WTC11 (cell line): ENCODE measurements at regions not wholly inside any gene's neighbourhood (a gene's known extent, or its start where the extent isn't known, plus 50 kb on each side); places are given as distances from the start of the nearest gene placed in this dataset.

Source experiments
- ATAC-seq: fragments of 200-7000 bp; cut with Tn5 transposase; 2 replicates; pipeline ENCODE4 v1.10.0; 2021; ENCODE audit warnings: mild to moderate bottlenecking, moderate library complexity
- CTCF ChIA-PET: fragments of 300-600 bp; sonication (Branson Sonifier 250); formaldehyde crosslinking; loops from one replicate; lab custom pipeline; 2021; ENCODE audit warnings: antibody characterized with exemption; lab: Charles Lee
- POLR2A ChIA-PET: fragments of 350-600 bp; sonication (Branson Sonifier 250); formaldehyde crosslinking; loops from one replicate; lab custom pipeline; 2021; ENCODE audit warnings: antibody characterized with exemption; lab: Charles Lee
- DNase-seq: peaks from one replicate; pipeline ENCODE4 v3.0.0; 2021; ENCODE audit warnings: low spot score
- H3K27ac Mint-ChIP-seq: 2 replicates; pipeline ENCODE4 v1.8.0; 2021; ENCODE audit warnings: mixed read lengths
- H3K27me3 Mint-ChIP-seq: 2 replicates; pipeline ENCODE4 v1.8.0; 2021; ENCODE audit warnings: low read depth, mild to moderate bottlenecking, moderate library complexity, mixed read lengths
- H3K36me3 Mint-ChIP-seq: 2 replicates; pipeline ENCODE4 v1.8.0; 2021; ENCODE audit warnings: mixed read lengths
- H3K4me1 Mint-ChIP-seq: 2 replicates; pipeline ENCODE4 v1.8.0; 2022; ENCODE audit warnings: mixed read lengths
- H3K4me3 Mint-ChIP-seq: 2 replicates; pipeline ENCODE4 v1.8.0; 2021; ENCODE audit warnings: mild to moderate bottlenecking, moderate library complexity, mixed read lengths
- H3K9me3 Mint-ChIP-seq: 2 replicates; pipeline ENCODE4 v1.8.0; 2021; ENCODE audit warnings: mixed read lengths
- CREM ChIP-seq: sonication (generic); formaldehyde crosslinking; IDR thresholded peaks from 2 replicates; pipeline ENCODE4 v1.8.1; 2022; ENCODE audit warnings: mild to moderate bottlenecking, missing genetic modification reagents, moderate library complexity
- EMX1 ChIP-seq: fragments of 250-450 bp; sonication (Bioruptor Pico); IDR thresholded peaks from 2 replicates; pipeline ENCODE4 v1.8.0; 2021; ENCODE audit warnings: mild to moderate bottlenecking
- FOXJ3 ChIP-seq: sonication (generic); formaldehyde crosslinking; IDR thresholded peaks from 2 replicates; pipeline ENCODE4 v1.9.0; 2021; ENCODE audit warnings: missing genetic modification reagents, mild to moderate bottlenecking, borderline replicate concordance
- FOXK1 ChIP-seq: sonication (generic); formaldehyde crosslinking; IDR thresholded peaks from 2 replicates; pipeline ENCODE4 v1.8.0; 2022; ENCODE audit warnings: mild to moderate bottlenecking, moderate library complexity, missing genetic modification reagents
- GABPB1 ChIP-seq: sonication (generic); formaldehyde crosslinking; IDR thresholded peaks from 2 replicates; pipeline ENCODE4 v1.8.1; 2023; ENCODE audit warnings: mild to moderate bottlenecking, missing genetic modification reagents
- IRF2 ChIP-seq: sonication (generic); formaldehyde crosslinking; IDR thresholded peaks from 2 replicates; pipeline ENCODE4 v1.8.0; 2022; ENCODE audit warnings: low read depth, missing genetic modification reagents, borderline replicate concordance
- MAX ChIP-seq: sonication (generic); formaldehyde crosslinking; IDR thresholded peaks from 2 replicates; pipeline ENCODE4 v1.8.0; 2022; ENCODE audit warnings: mild to moderate bottlenecking, missing genetic modification reagents
- NFATC4 ChIP-seq: fragments of 250-450 bp; sonication (Bioruptor Pico); IDR thresholded peaks from 2 replicates; pipeline ENCODE4 v1.9.0; 2021; ENCODE audit warnings: mild to moderate bottlenecking
- OVOL2 ChIP-seq: fragments of 250-450 bp; sonication (Bioruptor Pico); IDR thresholded peaks from 2 replicates; pipeline ENCODE4 v1.9.0; 2021; ENCODE audit warnings: mild to moderate bottlenecking, borderline replicate concordance
- PRRX2 ChIP-seq: fragments of 250-450 bp; sonication (Bioruptor Pico); IDR thresholded peaks from 2 replicates; pipeline ENCODE4 v1.8.0; 2021; ENCODE audit warnings: mild to moderate bottlenecking
- SP1 ChIP-seq: sonication (generic); formaldehyde crosslinking; conservative IDR thresholded peaks from 2 replicates; pipeline ENCODE4 v1.8.1; 2022; ENCODE audit warnings: missing genetic modification reagents
- TEAD1 ChIP-seq: sonication (generic); formaldehyde crosslinking; IDR thresholded peaks from 2 replicates; pipeline ENCODE4 v1.8.0; 2022; ENCODE audit warnings: mild to moderate bottlenecking, missing genetic modification reagents
- TEAD4 ChIP-seq: sonication (generic); formaldehyde crosslinking; IDR thresholded peaks from 2 replicates; pipeline ENCODE4 v1.8.0; 2022; ENCODE audit warnings: mild to moderate bottlenecking, missing genetic modification reagents
- ZNF263 ChIP-seq: sonication (generic); formaldehyde crosslinking; IDR thresholded peaks from 2 replicates; pipeline ENCODE4 v1.8.1; 2022; ENCODE audit warnings: low read depth, mild to moderate bottlenecking, moderate library complexity, missing genetic modification reagents
- ZNF317 ChIP-seq: sonication (generic); formaldehyde crosslinking; IDR thresholded peaks from 2 replicates; pipeline ENCODE4 v1.8.1; 2023; ENCODE audit warnings: low read depth, mild to moderate bottlenecking, moderate library complexity, missing genetic modification reagents, borderline replicate concordance
- ZNF423 ChIP-seq: fragments of 250-450 bp; sonication (Bioruptor Pico); IDR thresholded peaks from 2 replicates; pipeline ENCODE4 v2.1.2; 2022; ENCODE audit warnings: mild to moderate bottlenecking, moderate library complexity
- TF ChIP-seq, protein P1 (sequence below): sonication (generic); formaldehyde crosslinking; IDR thresholded peaks from 2 replicates; pipeline ENCODE4 v1.8.1; 2022; ENCODE audit warnings: low read depth, missing genetic modification reagents, borderline replicate concordance
- TF ChIP-seq, protein P2 (sequence below): sonication (generic); formaldehyde crosslinking; IDR thresholded peaks from 2 replicates; pipeline ENCODE4 v1.8.1; 2022; ENCODE audit warnings: missing genetic modification reagents, borderline replicate concordance
- TF ChIP-seq, protein P3 (sequence below): sonication (generic); formaldehyde crosslinking; IDR thresholded peaks from 2 replicates; pipeline ENCODE4 v1.8.0; 2022; ENCODE audit warnings: mild to moderate bottlenecking, missing genetic modification reagents
- TF ChIP-seq, protein P4 (sequence below): sonication (generic); formaldehyde crosslinking; IDR thresholded peaks from 2 replicates; pipeline ENCODE4 v1.8.0; 2023; ENCODE audit warnings: mild to moderate bottlenecking, missing genetic modification reagents
- TF ChIP-seq, protein P5 (sequence below): sonication (generic); formaldehyde crosslinking; IDR thresholded peaks from 2 replicates; pipeline ENCODE4 v1.8.1; 2022; ENCODE audit warnings: mild to moderate bottlenecking, moderate library complexity, missing genetic modification reagents

GRCh38 chr6:167415441-167415961 lies 90.6 kb downstream of the TTLL2 start:
- ChIA-PET CTCF (no interaction called here), POLR2A (no interaction called here)
- DNase-seq (no peak), ATAC-seq (peak; percentile 38)
- H3K4me1 Mint-ChIP-seq: peaks cover 27% of the 10 kb centered on the region
- H3K4me3 Mint-ChIP-seq: no peak overlapping the region
- no peak overlapping the region for H3K27ac Mint-ChIP-seq
- no peaks in the 10 kb centered on the region for H3K9me3 Mint-ChIP-seq
- TF ChIP-seq ZNF263 (CRISPR knock-in tag): no peak
- H3K36me3 Mint-ChIP-seq: no peaks in the 10 kb centered on the region
- H3K27me3 Mint-ChIP-seq: no peaks in the 10 kb centered on the region

DNA sequence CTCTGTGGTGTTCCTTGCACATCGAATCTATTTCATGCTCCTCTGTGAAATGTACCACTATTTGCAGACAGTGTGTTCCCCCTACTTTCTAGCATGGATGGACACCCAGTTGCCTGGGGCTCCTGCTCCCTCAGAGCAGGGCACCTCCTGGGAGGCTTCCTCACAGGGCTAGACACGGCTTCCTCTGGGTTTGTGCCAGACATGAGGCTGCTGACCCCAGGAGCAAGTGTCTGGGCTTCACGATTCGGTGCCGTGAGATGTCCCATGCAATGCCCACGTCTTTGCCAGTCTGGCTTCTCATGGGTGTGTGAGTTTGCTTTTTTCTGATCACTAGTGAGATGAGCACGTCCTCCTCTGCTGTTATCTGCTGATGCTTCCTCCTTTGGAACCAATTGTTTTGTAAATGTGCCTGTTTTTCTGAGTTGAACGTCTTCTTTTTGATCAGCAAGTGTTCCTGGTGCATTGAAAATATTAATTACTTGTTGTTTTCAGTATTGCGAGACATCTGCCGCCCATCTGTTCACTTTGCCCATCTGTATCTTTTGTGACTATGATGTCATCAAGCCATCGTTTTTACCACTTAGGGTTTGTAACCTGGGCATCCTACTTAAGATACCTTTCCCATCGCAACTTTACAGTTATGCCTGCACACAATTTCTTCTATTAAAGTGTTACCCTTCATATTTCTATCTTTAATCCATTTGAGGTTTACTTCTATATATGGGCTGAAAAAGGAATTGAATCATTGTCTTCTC lies 92.0 kb downstream of the TTLL2 start:
- CTCF ChIA-PET: no interaction called here

DNA sequence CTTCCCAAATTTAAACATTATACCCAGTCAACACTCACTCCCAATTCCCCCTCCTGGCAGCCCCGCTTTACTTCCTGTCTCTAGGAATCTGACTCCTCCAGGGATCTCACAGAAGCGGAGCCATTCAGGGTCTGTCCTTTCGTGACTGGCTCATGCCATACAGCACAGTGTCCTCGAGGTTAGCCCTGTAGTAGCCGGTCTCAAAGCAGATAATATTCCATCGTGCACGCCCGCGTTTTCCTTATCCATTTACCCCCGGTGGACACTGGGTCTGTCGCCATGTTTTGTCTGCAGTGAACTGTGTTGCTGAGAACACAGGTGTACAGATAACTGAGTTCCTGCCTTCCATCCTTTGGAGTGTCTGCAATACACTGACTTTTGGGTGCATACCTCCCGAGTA lies 95.3 kb downstream of the TTLL2 start:
- Mint-ChIP-seq H3K27me3 (no peaks in the 10 kb centered on the region; the same call in 1 of the 2 replicates), H3K4me3 (no peak overlapping the region), H3K36me3 (peaks cover 4% of the 10 kb centered on the region; the same call in 1 of the 2 replicates), H3K4me1 (peaks cover 24% of the 10 kb centered on the region), H3K9me3 (no peaks in the 10 kb centered on the region), H3K27ac (no peak overlapping the region)
- TF ChIP-seq SP1 (CRISPR knock-in tag) (no peak), TEAD4 (CRISPR knock-in tag) (no peak), ZNF423 (no peak), CREM (CRISPR knock-in tag) (no peak), FOXK1 (CRISPR knock-in tag) (no peak), IRF2 (no peak)
- TF ChIP-seq, protein P1, sequence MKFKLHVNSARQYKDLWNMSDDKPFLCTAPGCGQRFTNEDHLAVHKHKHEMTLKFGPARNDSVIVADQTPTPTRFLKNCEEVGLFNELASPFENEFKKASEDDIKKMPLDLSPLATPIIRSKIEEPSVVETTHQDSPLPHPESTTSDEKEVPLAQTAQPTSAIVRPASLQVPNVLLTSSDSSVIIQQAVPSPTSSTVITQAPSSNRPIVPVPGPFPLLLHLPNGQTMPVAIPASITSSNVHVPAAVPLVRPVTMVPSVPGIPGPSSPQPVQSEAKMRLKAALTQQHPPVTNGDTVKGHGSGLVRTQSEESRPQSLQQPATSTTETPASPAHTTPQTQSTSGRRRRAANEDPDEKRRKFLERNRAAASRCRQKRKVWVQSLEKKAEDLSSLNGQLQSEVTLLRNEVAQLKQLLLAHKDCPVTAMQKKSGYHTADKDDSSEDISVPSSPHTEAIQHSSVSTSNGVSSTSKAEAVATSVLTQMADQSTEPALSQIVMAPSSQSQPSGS: no peak
- TF ChIP-seq, protein P2, sequence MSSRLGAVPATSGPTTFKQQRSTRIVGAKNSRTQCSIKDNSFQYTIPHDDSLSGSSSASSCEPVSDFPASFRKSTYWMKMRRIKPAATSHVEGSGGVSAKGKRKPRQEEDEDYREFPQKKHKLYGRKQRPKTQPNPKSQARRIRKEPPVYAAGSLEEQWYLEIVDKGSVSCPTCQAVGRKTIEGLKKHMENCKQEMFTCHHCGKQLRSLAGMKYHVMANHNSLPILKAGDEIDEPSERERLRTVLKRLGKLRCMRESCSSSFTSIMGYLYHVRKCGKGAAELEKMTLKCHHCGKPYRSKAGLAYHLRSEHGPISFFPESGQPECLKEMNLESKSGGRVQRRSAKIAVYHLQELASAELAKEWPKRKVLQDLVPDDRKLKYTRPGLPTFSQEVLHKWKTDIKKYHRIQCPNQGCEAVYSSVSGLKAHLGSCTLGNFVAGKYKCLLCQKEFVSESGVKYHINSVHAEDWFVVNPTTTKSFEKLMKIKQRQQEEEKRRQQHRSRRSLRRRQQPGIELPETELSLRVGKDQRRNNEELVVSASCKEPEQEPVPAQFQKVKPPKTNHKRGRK: no peak
- ATAC-seq (peak; percentile 78), DNase-seq (no peak)
- POLR2A ChIA-PET: no interaction called here
- CTCF ChIA-PET: interaction anchor here (1.0 to 1.2 kb wide), 2 partner anchors 12 to 44 kb away, joined by 3 read pairs; no protein-coding TSS in a partner anchor

More for the DNA sequence above, 92.0 kb downstream of the TTLL2 start:
- DNase-seq (no peak), ATAC-seq (no peak)
- H3K27me3 Mint-ChIP-seq: no peaks in the 10 kb centered on the region; the same call in 1 of the 2 replicates
- H3K27ac Mint-ChIP-seq: no peak overlapping the region
- POLR2A ChIA-PET: no interaction called here
- H3K9me3 Mint-ChIP-seq: no peaks in the 10 kb centered on the region
- peaks cover 21% of the 10 kb centered on the region for H3K4me1 Mint-ChIP-seq
- no peak overlapping the region for H3K4me3 Mint-ChIP-seq
- no peaks in the 10 kb centered on the region for H3K36me3 Mint-ChIP-seq
- TF ChIP-seq, protein P3, sequence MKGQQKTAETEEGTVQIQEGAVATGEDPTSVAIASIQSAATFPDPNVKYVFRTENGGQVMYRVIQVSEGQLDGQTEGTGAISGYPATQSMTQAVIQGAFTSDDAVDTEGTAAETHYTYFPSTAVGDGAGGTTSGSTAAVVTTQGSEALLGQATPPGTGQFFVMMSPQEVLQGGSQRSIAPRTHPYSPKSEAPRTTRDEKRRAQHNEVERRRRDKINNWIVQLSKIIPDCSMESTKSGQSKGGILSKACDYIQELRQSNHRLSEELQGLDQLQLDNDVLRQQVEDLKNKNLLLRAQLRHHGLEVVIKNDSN: no peak
- TF ChIP-seq, protein P2: no peak
- TF ChIP-seq NFATC4 (CRISPR knock-in tag) (no peak), OVOL2 (CRISPR knock-in tag) (no peak), FOXJ3 (CRISPR knock-in tag) (no peak), PRRX2 (CRISPR knock-in tag) (no peak), EMX1 (CRISPR knock-in tag) (no peak), GABPB1 (no peak), TEAD1 (CRISPR knock-in tag) (no peak), ZNF317 (CRISPR knock-in tag) (no peak), MAX (no peak), CREM (CRISPR knock-in tag) (no peak)
- TF ChIP-seq, protein P4, sequence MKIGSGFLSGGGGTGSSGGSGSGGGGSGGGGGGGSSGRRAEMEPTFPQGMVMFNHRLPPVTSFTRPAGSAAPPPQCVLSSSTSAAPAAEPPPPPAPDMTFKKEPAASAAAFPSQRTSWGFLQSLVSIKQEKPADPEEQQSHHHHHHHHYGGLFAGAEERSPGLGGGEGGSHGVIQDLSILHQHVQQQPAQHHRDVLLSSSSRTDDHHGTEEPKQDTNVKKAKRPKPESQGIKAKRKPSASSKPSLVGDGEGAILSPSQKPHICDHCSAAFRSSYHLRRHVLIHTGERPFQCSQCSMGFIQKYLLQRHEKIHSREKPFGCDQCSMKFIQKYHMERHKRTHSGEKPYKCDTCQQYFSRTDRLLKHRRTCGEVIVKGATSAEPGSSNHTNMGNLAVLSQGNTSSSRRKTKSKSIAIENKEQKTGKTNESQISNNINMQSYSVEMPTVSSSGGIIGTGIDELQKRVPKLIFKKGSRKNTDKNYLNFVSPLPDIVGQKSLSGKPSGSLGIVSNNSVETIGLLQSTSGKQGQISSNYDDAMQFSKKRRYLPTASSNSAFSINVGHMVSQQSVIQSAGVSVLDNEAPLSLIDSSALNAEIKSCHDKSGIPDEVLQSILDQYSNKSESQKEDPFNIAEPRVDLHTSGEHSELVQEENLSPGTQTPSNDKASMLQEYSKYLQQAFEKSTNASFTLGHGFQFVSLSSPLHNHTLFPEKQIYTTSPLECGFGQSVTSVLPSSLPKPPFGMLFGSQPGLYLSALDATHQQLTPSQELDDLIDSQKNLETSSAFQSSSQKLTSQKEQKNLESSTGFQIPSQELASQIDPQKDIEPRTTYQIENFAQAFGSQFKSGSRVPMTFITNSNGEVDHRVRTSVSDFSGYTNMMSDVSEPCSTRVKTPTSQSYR (CRISPR knock-in tag): no peak
- TF ChIP-seq, protein P5, sequence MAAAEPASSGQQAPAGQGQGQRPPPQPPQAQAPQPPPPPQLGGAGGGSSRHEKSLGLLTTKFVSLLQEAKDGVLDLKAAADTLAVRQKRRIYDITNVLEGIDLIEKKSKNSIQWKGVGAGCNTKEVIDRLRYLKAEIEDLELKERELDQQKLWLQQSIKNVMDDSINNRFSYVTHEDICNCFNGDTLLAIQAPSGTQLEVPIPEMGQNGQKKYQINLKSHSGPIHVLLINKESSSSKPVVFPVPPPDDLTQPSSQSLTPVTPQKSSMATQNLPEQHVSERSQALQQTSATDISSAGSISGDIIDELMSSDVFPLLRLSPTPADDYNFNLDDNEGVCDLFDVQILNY (CRISPR knock-in tag): no peak
